GM18867 (cell line): ENCODE measurements at regions not wholly inside any gene's neighbourhood (a gene's known extent, or its start where the extent isn't known, plus 50 kb on each side); places are given as distances from the start of the nearest gene placed in this dataset.

Source experiments
- ATAC-seq: cut with Tn5 transposase; IDR thresholded peaks from one replicate; pipeline ENCODE4 v1.9.1; 2021; ENCODE audit warnings: mild to moderate bottlenecking, moderate library complexity; ENCODE audit not compliant: unreplicated experiment

DNA sequence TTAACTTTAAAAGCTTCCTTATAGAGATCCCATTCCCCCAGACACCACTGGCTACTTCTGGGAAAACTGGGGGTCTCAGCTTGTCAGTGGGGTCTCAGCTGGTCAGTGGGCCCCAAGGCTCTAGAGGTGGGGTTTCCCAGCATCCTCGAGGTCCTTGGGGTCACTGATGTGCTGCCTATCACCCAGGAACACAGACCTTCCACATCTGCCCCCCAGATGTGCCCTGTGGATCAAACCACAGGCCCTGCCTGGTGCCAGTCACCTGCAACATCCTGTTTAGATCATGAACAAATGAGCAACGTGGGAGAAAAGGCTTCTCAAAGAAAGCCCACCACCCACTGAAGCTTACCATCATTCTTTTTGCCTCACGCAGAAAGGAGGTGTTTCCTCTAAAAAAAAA lies 165.6 kb upstream of the FSTL4 start:
- no peak for ATAC-seq

DNA sequence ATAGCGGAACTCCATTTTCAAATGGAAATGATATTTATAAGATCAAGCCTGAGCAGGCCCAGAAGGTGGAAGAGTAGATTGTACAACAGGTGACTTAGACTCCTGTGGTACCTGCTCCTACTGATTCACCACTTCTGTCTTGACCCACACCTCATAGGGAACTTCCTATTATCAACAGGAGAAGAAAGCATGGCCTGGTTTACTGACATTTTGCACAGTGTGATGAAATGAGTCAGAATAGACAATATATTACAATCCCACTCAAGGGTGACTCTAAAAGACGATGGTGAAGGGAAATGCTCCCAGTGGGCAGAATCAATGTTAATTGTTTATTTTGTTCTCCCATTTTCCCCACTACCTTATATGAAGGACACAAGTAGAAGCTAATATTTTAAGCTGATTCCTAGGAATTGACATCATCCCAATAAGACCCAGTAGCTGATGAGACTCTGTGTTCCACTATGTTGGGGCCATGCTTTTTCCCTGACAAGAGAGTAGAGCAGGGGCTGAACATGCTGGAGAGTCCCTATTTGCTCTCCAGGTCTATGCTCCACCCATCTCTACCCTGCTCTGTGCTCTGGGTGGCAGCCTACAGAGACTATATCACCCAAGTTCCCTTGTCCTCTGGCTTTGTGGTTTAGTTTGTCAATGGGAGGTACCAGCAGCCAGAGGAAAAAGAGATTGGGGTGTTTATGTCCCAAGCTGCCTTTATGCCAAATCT lies 163.4 kb upstream of the FSTL4 start:
- ATAC-seq, result no peak

DNA sequence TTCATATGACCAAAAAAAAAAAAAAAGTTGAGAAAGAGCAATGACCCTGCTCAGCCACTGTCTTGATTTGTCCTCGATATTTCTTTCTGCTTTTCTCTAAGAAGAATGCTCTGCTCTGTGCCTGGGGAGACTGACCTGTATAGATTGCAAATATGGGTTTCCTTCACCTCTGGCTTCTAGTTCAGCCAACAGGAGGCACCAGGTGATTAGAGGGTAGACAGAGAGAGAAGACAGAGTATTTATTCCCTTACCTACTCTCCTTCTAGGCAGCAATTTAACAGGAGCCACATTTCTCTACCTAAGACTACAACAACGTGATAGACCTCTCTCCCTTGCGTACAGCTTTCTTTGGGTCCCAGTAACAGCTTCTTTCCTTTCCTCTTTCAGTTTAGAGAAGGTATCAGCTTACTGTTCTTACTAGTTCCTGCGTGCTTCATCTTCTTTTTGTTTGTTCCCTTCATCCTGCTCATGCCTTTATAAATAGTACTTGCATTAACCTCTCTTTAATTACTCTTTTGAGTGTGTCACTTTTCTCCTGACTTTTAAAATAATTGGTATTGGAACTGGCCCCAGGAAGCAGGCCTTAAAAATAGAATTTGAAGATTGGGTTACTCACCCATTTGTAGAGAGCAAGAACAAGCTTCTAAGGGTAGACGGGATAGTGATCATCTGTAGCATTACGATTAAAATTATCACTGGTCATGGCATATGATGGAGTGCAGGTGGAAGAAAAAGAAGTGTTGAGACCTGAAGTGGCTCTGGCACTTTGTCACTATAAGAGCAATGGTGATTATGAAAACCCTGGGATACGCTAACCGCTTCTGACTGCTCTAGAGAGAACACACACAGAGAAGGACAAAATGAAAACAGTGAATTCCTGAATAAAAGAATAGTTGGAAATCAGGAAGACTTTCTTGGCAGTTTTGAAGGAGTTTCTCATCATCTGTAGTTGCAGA lies 161.2 kb upstream of the FSTL4 start:
- no peak for ATAC-seq

DNA sequence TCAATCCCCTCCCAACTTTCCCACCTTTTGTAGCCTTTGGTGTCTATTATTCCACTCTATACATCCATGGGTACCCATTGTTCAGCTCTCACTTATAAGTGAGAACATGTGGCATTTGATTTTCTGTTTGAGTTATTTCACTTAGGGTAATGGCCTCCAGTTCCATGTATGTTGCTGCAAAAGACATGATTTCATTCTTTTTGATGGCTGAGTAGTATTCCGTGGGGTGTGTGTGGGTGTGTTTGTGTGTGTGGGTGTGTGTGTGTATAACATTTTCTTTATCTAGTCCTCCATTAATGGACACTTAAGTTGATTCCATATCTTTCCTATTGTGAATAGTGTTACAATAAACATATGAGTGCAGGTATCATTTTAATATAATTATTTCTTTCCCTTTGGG lies 157.5 kb upstream of the FSTL4 start:
- ATAC-seq, result no peak

DNA sequence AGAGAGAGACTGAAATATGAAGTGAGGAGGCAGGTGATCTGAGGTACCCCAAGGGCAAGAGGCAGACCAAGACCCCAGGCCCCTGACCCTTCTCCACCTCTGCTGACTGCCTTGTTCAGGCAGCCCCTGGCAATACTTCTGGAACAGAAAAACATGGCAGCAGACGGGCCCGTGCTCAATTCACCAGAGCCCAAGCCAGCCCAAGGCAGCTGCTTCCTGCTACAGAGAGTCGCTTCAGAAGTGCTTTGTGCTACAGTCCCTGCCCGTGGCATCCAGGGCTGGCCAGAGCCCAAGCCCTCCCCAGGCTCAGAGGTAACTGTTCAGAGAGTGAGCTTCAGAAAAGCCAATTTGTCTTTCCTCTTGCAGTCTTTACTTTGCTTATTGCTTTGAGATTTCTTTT lies 151.4 kb upstream of the FSTL4 start:
- no peak for ATAC-seq

DNA sequence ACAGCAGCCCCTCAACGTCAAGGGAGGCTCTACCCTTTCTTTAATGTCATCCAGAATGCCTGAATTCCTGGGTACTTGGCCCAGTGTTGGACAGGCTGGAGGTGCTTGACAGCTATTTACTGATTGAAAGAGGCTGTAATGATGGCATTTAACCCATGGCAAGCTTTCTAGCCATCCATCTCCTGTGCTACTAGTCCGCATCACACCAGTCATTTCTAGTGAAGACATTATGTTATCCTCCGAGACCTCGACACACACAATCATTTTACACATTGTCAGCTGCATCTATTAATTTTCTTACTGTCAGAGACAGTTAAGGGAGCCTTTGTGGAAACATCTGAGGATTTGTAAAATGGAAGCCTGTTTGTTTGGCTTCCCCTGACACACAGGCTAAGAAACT lies 149.3 kb upstream of the FSTL4 start:
- ATAC-seq, result no peak

DNA sequence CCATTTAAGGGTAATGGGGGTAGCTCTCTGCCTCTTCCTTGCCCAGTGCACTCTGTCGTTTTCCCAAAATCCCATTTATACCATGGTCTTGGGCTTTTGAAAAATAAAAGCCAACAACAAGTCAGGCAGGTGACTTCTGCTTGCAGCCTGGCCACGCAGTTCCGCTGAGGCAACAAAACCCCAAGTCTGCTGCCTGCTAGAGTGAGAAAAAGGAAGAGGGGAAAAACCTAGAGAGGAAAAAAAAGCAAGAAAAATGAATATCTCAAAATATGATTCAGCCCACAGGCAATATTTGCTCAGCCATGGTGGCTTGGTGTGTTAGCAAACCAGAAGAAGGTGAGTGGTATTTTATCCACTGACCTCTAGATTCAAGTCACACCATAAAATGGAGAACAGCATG lies 148.2 kb upstream of the FSTL4 start:
- no peak for ATAC-seq

DNA sequence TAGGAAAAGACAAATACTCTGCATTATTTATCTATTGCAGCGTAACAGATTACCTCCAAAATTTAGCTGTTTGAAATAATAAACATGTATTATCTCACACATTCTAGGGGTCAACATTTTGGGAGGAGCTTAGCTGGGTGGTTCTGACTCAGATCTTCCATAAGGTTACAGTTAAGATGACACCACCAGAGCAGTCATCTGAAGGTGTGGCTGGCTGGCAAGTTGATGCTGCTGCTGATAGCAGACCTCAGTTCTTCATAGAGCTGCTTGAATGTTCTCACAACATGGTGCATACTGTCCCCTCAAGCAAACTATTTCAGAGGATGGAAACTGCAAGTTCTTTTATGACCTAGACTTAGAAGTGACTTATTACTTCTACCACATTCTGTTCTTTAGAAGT lies 146.3 kb upstream of the FSTL4 start:
- ATAC-seq, result no peak

DNA sequence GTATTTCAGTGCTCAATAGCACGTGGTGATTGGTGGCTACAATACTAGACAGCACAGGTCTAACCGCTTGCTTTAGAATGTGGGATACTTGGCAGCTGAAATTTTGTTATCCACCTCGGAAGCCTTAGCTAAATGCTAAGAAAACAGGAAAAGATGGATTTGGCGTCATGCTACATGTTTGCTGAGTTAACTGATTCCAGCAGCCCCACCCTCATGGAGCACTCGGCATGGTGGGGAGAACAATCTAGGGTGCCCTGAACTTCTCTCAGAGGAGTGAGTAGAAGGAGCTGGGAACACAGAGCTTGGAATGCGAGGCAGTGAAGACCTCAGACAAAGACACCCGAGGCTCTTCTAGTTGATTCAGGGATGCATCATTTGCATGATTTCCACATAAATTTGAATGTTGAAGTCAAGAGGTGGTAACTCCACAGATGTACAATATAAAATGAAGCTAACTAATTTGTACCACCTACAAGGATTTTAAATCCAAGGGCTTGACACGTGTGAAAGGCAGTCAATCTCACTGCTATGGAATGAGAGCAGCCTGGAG lies 145.1 kb upstream of the FSTL4 start:
- no peak for ATAC-seq

DNA sequence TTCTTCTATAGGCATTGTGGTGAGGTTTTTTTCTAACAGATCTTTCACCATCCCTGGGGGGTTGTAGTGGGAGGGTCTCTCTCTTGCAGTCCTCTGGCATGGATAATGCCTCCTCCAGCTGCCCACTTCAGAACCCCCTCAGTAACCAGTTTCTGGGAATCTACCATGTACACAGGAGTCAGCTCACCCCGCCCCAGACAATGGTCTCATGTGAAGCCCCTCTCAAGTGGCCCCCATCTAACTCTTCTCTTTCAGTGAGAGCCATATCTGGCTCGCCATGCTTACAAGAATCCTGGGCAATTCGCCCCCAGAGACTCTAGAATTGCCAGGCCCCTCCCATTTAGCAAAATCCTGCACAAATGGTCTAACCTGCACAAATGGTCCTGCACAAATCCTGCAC lies 144.4 kb upstream of the FSTL4 start:
- no peak for ATAC-seq

DNA sequence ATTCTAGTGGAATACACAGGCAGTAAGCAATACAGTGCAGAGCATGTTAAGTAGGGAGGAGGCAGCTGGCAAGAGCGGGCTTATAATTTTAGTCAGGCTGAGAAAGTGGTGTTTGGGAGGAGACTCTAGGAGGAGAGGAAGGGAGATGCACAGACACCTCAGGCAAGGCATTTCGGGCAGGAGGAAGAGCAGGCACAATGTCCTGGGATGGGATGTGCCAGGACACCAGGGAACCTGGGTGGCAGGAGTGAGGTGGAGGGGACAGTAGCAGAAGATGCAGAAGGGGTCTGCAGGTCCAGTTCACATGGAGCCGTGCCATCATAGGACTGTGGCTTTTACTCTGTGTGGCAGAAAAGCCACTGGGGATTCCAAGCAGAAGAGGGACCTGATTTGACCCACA lies 143.7 kb upstream of the FSTL4 start:
- ATAC-seq, result no peak

DNA sequence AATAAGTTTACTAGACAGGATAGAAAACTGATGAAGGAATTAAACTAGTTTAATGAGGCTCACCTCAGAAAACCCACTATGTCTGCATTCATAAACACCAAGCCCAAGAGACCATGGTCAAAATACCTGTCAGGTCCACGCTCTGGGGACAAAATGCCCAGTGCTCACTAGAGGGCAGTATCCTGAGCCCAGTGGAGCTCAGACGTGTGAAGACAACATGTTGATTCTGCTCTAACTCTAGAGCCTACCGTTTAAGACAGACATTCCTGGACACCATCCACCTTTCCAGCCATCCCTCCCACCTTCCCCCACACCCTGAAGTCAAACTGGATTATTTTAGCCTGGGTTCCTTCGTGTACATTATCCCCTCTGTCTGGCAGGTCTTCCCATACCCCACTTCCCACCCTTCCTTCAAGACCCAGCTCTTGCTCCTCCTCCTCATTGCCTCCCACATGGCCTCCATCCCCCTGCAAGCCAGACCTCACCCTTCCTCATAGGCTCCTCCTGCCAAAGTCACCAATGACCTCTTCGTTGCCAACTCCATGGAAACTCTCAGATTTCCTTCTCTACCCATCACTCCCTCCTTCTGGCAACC lies 142.3 kb upstream of the FSTL4 start:
- ATAC-seq, result no peak

DNA sequence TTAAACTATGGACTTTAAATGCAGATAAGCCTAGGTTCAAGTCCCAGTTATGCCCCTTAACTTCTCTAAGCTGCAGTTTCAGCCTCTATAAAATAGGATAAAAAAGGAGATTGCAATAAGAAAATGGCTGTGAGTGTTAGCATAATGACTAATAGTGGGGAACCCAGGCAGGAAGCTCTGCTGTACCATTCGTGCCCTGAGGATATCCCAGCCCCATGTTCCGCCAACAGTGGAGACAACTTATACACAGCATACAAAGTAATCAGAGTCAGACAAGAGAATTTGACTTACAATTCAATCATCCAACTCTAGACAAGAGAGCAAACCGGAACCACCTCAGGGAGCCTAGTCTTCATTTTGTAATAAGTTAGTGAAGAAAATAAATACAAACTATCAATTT lies 141.5 kb upstream of the FSTL4 start:
- ATAC-seq, result no peak

DNA sequence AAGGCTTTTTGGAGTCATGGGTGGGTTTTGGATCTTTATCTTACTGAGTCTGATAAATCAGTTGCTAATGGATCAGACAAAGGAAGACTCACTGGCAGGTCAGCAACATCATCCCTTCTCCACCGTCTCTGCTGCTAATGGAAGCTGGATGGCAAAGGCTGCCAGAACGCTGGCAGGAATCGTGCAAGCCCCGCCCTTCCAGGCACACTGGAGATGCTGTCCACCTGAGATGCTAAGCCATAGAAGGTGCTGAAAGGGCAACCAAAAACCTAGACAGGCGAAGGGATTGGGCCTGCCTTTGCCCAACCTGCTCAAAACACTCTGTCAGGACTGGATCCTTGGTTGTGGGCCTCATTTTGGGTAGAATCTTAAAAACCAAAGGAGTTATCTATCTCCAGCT lies 139.5 kb upstream of the FSTL4 start:
- no peak for ATAC-seq

DNA sequence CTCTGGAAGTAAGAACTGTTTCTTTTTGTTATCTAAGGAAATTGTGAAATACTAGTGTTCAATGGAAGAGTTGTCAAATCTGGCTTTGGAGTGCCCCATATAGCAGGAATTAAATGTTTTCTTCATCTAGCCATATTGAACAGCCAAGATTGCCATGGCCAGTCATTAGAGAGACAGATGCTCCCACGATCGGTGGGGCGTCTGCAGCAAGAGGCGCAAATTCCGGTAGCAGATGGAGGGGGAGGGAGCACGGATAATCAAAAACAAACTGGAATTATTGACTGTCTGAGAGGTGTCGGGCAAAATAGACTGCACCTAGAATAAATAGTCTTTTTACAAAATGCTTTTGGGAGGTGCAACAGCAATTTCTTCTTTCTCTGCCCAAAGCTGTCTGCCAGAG lies 139.1 kb upstream of the FSTL4 start:
- ATAC-seq, result no peak

DNA sequence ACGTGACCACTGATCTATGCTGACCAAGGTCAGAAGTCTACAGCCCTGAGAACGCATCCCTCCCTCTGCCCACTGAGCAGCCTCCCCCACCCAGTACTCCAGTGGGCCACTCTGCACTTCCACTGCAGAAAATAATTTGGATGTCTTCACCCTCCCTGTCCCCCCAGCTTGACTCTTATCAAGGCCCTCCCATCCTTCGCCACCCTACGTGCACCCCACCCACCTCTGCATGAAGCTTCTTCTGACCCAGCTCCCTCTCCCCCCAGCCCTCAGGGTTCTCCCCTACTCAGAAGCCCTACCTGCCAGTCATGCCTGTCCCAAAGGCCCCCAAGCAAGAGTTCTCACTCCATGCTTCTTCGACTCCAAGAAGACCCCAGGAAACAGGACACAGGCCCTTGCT lies 138.5 kb upstream of the FSTL4 start:
- no peak for ATAC-seq

DNA sequence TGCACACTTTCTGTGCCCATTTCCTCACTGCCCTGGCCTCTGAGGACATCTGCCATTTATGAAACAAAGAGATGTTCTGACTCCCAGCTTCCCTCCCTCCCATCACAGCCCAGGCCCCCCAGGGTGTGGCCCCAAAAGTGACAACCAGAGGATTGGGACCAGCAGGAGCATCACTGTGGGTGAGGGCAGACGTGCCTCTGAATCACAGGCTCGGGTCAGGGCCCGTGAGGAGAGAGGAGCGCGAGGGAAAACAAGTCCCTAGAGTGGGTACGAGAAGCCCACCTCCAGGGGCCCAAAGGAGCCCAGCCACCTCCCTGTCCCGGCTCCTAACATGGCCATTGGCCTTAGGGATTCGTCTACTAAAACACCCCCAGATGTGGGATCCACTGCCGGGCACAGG lies 138.0 kb upstream of the FSTL4 start:
- ATAC-seq, result no peak

DNA sequence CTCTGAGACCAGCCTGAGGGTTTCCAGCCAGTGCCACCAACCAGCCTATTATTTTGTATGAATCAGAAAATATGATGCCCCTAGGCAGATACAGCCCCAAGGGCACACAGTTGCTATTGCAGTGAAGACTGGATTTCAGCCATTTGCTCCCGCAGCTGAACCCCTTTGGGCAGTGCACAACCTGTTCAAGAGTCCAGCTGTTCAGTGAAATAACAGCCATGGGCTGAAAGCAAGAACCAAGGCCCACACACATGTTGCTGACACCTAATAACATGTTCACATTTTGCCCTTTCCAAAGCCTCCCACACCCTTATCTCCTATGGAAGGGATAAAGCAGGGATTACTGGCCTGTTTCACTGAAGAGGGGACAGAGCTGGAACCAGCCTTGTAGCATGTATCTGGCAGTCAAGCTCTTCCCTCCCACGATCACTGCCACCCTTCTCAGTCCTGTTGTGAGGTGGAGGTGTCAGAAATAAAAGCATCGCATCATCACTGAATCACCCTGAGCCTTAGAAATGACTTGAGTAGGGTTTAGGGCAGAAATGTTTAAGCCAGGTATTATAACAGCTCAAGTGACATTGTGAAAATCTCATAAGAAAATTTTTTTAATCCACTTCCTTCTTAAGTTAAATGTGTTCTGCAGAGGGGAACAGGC lies 137.1 kb upstream of the FSTL4 start:
- no peak for ATAC-seq

DNA sequence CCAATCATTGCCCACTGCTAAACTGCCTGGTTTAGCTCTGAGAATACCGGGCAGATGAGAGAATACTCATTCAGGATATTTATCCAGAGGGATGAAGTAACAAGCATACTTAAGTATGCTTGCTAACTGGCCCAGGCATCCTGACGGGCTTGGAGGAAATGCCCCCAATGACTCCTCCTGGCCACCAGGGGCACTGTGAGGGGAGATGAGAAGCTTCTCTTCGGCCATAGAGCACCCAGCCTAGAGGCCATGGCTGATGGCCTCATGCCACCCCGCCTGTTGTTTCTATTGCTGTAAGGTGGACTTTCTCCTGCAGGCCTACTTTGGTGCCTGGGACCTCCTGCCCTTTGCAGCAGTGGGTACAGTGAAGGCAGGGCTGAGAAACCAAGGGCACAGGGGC lies 134.5 kb upstream of the FSTL4 start:
- no peak for ATAC-seq

DNA sequence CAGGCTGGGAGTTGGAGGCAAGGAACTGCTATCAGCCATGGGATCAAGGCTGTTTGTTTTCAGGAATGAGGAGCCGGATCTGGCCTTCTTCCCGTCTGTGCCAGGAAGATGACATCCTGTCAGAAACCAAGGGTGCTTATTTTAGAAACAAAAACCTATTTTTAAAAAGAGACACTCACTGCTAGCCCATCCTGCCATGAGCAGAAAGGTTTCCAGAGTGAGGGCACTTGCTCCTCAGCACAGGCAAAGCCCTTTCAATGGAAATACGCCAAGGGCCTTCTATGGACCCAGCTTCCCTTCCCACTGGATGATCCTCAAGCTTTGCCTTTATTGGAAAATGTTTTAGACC lies 132.6 kb upstream of the FSTL4 start:
- ATAC-seq, result no peak
